KMS-11 (cell line): ENCODE measurements at regions not wholly inside any gene's neighbourhood (a gene's known extent, or its start where the extent isn't known, plus 50 kb on each side); places are given as distances from the start of the nearest gene placed in this dataset.
"Not testable (repeated sequence)": the region's sequence is repeated elsewhere in the genome, so short reads cannot be mapped to it uniquely, and the experiment has no call there.

Source experiments
- H2AFZ ChIP-seq: fragments of 200-600 bp; sonication (generic); 2 replicates; pipeline ENCODE4 v1.6.1; 2016; ENCODE audit warnings: antibody characterized with exemption, mixed run types, low read depth
- H3K27ac ChIP-seq: fragments of 200-600 bp; sonication (generic); 2 replicates; pipeline ENCODE4 v1.6.1; 2016; ENCODE audit warnings: mild to moderate bottlenecking, mixed run types
- H3K27me3 ChIP-seq: fragments of 200-600 bp; sonication (generic); 2 replicates; pipeline ENCODE4 v1.6.1; 2017; ENCODE audit warnings: mild to moderate bottlenecking, low read depth, mixed run types, moderate library complexity; ENCODE audit not compliant: insufficient read depth
- H3K36me3 ChIP-seq: fragments of 200-600 bp; sonication (generic); 2 replicates; pipeline ENCODE4 v1.6.1; 2017; ENCODE audit warnings: mild to moderate bottlenecking, mixed run types; ENCODE audit not compliant: insufficient read depth
- H3K4me1 ChIP-seq: fragments of 200-600 bp; sonication (generic); 2 replicates; pipeline ENCODE4 v1.6.1; 2016; ENCODE audit warnings: mild to moderate bottlenecking, low read depth, mixed run types; ENCODE audit not compliant: poor library complexity, severe bottlenecking
- H3K4me2 ChIP-seq: fragments of 200-600 bp; sonication (generic); 2 replicates; pipeline ENCODE4 v1.7.0; 2016; ENCODE audit warnings: mild to moderate bottlenecking, mixed run types
- H3K4me3 ChIP-seq: fragments of 200-600 bp; sonication (generic); IDR thresholded peaks from 2 replicates; pipeline ENCODE4 v1.6.1; 2017; ENCODE audit warnings: low read depth, low read length, mixed read lengths; ENCODE audit not compliant: insufficient read depth
- H3K79me2 ChIP-seq: fragments of 200-600 bp; sonication (generic); 2 replicates; pipeline ENCODE4 v1.6.1; 2016; ENCODE audit warnings: low read depth, mixed run types; ENCODE audit not compliant: insufficient read depth
- H3K9ac ChIP-seq: fragments of 200-600 bp; sonication (generic); 2 replicates; pipeline ENCODE4 v1.6.1; 2016; ENCODE audit warnings: mild to moderate bottlenecking, mixed run types
- H4K20me1 ChIP-seq: fragments of 200-600 bp; sonication (generic); 2 replicates; pipeline ENCODE4 v1.6.1; 2016; ENCODE audit warnings: mild to moderate bottlenecking, mixed run types; ENCODE audit not compliant: insufficient read depth
- CTCF ChIP-seq: fragments of 200-600 bp; sonication (generic); conservative IDR thresholded peaks from 2 replicates; pipeline ENCODE4 v1.6.1; 2017; ENCODE audit warnings: low read depth, mild to moderate bottlenecking, antibody characterized with exemption, low read length, moderate library complexity, mixed read lengths

- Histone ChIP-seq H3K4me3 (no peak overlapping the region), H3K27me3 (no peaks in the 10 kb centered on the region), H3K36me3 (no peaks in the 10 kb centered on the region), H3K9ac (no peak overlapping the region), H3K4me1 (no peaks in the 10 kb centered on the region), H3K27ac (no peak overlapping the region), H2AFZ (no peak overlapping the region), H3K79me2 (no peaks in the 10 kb centered on the region), H3K4me2 (no peak overlapping the region), H4K20me1 (no peaks in the 10 kb centered on the region)
- TF ChIP-seq CTCF = no peak
Measured at GRCh38 chr16:7239547-7239946, 93.1 kb upstream of the RBFOX1 start.

- Histone ChIP-seq H3K27me3 (no peaks in the 10 kb centered on the region), H3K4me3 (no peak overlapping the region), H3K79me2 (no peaks in the 10 kb centered on the region), H3K36me3 (no peaks in the 10 kb centered on the region), H3K4me2 (no peak overlapping the region), H3K27ac (no peak overlapping the region), H3K4me1 (no peaks in the 10 kb centered on the region), H3K9ac (no peak overlapping the region), H4K20me1 (no peaks in the 10 kb centered on the region), H2AFZ (no peak overlapping the region)
- no peak for TF ChIP-seq CTCF
Measured at GRCh38 chr16:7236824-7237410, 95.7 kb upstream of the RBFOX1 start.

GRCh38 chr16:7233975-7234374 lies 98.7 kb upstream of the RBFOX1 start:
- Histone ChIP-seq H3K9ac (no peak overlapping the region), H4K20me1 (no peaks in the 10 kb centered on the region), H3K4me2 (no peak overlapping the region), H2AFZ (no peak overlapping the region), H3K79me2 (no peaks in the 10 kb centered on the region), H3K4me1 (no peaks in the 10 kb centered on the region), H3K27ac (no peak overlapping the region), H3K36me3 (no peaks in the 10 kb centered on the region), H3K27me3 (no peaks in the 10 kb centered on the region), H3K4me3 (no peak overlapping the region)
- no peak for TF ChIP-seq CTCF

GRCh38 chr16:7231762-7232161 lies 100.9 kb upstream of the RBFOX1 start:
- no peak overlapping the region for H3K4me2 ChIP-seq
- H3K36me3 ChIP-seq = no peaks in the 10 kb centered on the region
- no peak overlapping the region for H3K27ac ChIP-seq
- no peaks in the 10 kb centered on the region for H4K20me1 ChIP-seq
- no peak overlapping the region for H2AFZ ChIP-seq
- H3K4me1 ChIP-seq = no peaks in the 10 kb centered on the region
- TF ChIP-seq CTCF = no peak
- no peak overlapping the region for H3K4me3 ChIP-seq
- H3K27me3 ChIP-seq = no peaks in the 10 kb centered on the region
- no peaks in the 10 kb centered on the region for H3K79me2 ChIP-seq
- H3K9ac ChIP-seq = no peak overlapping the region

- H3K27me3 ChIP-seq, H4K20me1 ChIP-seq, H3K79me2 ChIP-seq, H3K27ac ChIP-seq, H3K4me3 ChIP-seq, H3K4me2 ChIP-seq, H2AFZ ChIP-seq, H3K4me1 ChIP-seq, H3K9ac ChIP-seq, H3K36me3 ChIP-seq: not testable (repeated sequence)
Measured at GRCh38 chr16:7229433-7230218, 103.0 kb upstream of the RBFOX1 start.
